ENCODE measurements at regions not wholly inside any gene's neighbourhood (a gene's known extent, or its start where the extent isn't known, plus 50 kb on each side); places are given as distances from the start of the nearest gene placed in this dataset.
"Not testable (repeated sequence)": the region's sequence is repeated elsewhere in the genome, so short reads cannot be mapped to it uniquely, and the experiment has no call there.

GRCh38 chr21:14675774-14676530 lies 129.8 kb upstream of the SAMSN1 start:
- Histone ChIP-seq H3K27ac (ENCODE audit: low read depth, low read length) (no peak overlapping the region), H3K4me1 (ENCODE audit: control insufficient read depth in 1 of 2, insufficient read depth in 2 of 2, low read length in 2 of 2) (peaks cover 10 to 12% of the 10 kb centered on the region in 2 donors), H3K36me3 (ENCODE audit: control insufficient read depth in 1 of 2, insufficient read depth in 2 of 2, low read length in 2 of 2) (no peaks in the 10 kb centered on the region), H3K27me3 (ENCODE audit: control insufficient read depth in 1 of 2, insufficient read depth in 2 of 2, low read length in 2 of 2) (no peaks in the 10 kb centered on the region), H3K4me3 (ENCODE audit: low read depth in 1 of 2, low read length in 2 of 2) (no peak overlapping the region), H3K9me3 (ENCODE audit: control insufficient read depth in 1 of 2, low read length in 2 of 2) (no peaks in the 10 kb centered on the region), H3K9ac (ENCODE audit: low read depth in 1 of 2, low read length in 2 of 2) (no peak overlapping the region)

- Histone ChIP-seq H3K4me3 (ENCODE audit: low read depth in 1 of 2, low read length in 2 of 2) (no peak overlapping the region), H3K4me1 (ENCODE audit: control insufficient read depth in 1 of 2, insufficient read depth in 2 of 2, low read length in 2 of 2) (peaks cover 10 to 12% of the 10 kb centered on the region in 2 donors), H3K9ac (ENCODE audit: low read depth in 1 of 2, low read length in 2 of 2) (no peak overlapping the region), H3K27ac (ENCODE audit: low read depth, low read length) (no peak overlapping the region), H3K27me3 (ENCODE audit: control insufficient read depth in 1 of 2, insufficient read depth in 2 of 2, low read length in 2 of 2) (no peaks in the 10 kb centered on the region), H3K36me3 (ENCODE audit: control insufficient read depth in 1 of 2, insufficient read depth in 2 of 2, low read length in 2 of 2) (no peaks in the 10 kb centered on the region), H3K9me3 (ENCODE audit: control insufficient read depth in 1 of 2, low read length in 2 of 2) (no peaks in the 10 kb centered on the region)
Measured at GRCh38 chr21:14673649-14674048, 127.5 kb upstream of the SAMSN1 start.

- Histone ChIP-seq H3K9me3 (ENCODE audit: control insufficient read depth in 1 of 2, low read length in 2 of 2) (no peaks in the 10 kb centered on the region), H3K27ac (ENCODE audit: low read depth, low read length) (no peak overlapping the region), H3K36me3 (ENCODE audit: control insufficient read depth in 1 of 2, insufficient read depth in 2 of 2, low read length in 2 of 2) (no peaks in the 10 kb centered on the region), H3K27me3 (ENCODE audit: control insufficient read depth in 1 of 2, insufficient read depth in 2 of 2, low read length in 2 of 2) (no peaks in the 10 kb centered on the region), H3K4me1 (ENCODE audit: control insufficient read depth in 1 of 2, insufficient read depth in 2 of 2, low read length in 2 of 2) (peaks cover 6 to 9% of the 10 kb centered on the region in 2 donors), H3K4me3 (ENCODE audit: low read depth in 1 of 2, low read length in 2 of 2) (no peak overlapping the region), H3K9ac (ENCODE audit: low read depth in 1 of 2, low read length in 2 of 2) (no peak overlapping the region)
Measured at GRCh38 chr21:14672466-14672865, 126.4 kb upstream of the SAMSN1 start.

GRCh38 chr21:14670409-14670808 lies 124.3 kb upstream of the SAMSN1 start:
- Histone ChIP-seq H3K27ac (ENCODE audit: low read depth, low read length) (no peak overlapping the region), H3K36me3 (ENCODE audit: control insufficient read depth in 1 of 2, insufficient read depth in 2 of 2, low read length in 2 of 2) (no peaks in the 10 kb centered on the region), H3K4me3 (ENCODE audit: low read depth in 1 of 2, low read length in 2 of 2) (no peak overlapping the region), H3K9ac (ENCODE audit: low read depth in 1 of 2, low read length in 2 of 2) (no peak overlapping the region), H3K4me1 (ENCODE audit: control insufficient read depth in 1 of 2, insufficient read depth in 2 of 2, low read length in 2 of 2) (no peaks in the 10 kb centered on the region), H3K9me3 (ENCODE audit: control insufficient read depth in 1 of 2, low read length in 2 of 2) (no peaks in the 10 kb centered on the region), H3K27me3 (ENCODE audit: control insufficient read depth in 1 of 2, insufficient read depth in 2 of 2, low read length in 2 of 2) (no peaks in the 10 kb centered on the region)

- not testable (repeated sequence) for H3K36me3 ChIP-seq (ENCODE audit: control insufficient read depth in 1 of 2, insufficient read depth in 2 of 2, low read length in 2 of 2); H3K27ac ChIP-seq (ENCODE audit: low read depth, low read length); H3K9ac ChIP-seq (ENCODE audit: low read depth in 1 of 2, low read length in 2 of 2); H3K9me3 ChIP-seq (ENCODE audit: control insufficient read depth in 1 of 2, low read length in 2 of 2); H3K4me1 ChIP-seq (ENCODE audit: control insufficient read depth in 1 of 2, insufficient read depth in 2 of 2, low read length in 2 of 2); H3K4me3 ChIP-seq (ENCODE audit: low read depth in 1 of 2, low read length in 2 of 2); H3K27me3 ChIP-seq (ENCODE audit: control insufficient read depth in 1 of 2, insufficient read depth in 2 of 2, low read length in 2 of 2)
Measured at GRCh38 chr21:14669092-14669491, 123.0 kb upstream of the SAMSN1 start.

- Histone ChIP-seq H3K27me3 (ENCODE audit: control insufficient read depth in 1 of 2, insufficient read depth in 2 of 2, low read length in 2 of 2) (no peaks in the 10 kb centered on the region), H3K4me1 (ENCODE audit: control insufficient read depth in 1 of 2, insufficient read depth in 2 of 2, low read length in 2 of 2) (no peaks in the 10 kb centered on the region), H3K9me3 (ENCODE audit: control insufficient read depth in 1 of 2, low read length in 2 of 2) (no peaks in the 10 kb centered on the region), H3K27ac (ENCODE audit: low read depth, low read length) (no peak overlapping the region), H3K4me3 (ENCODE audit: low read depth in 1 of 2, low read length in 2 of 2) (no peak overlapping the region), H3K36me3 (ENCODE audit: control insufficient read depth in 1 of 2, insufficient read depth in 2 of 2, low read length in 2 of 2) (no peaks in the 10 kb centered on the region), H3K9ac (ENCODE audit: low read depth in 1 of 2, low read length in 2 of 2) (no peak overlapping the region)
Measured at GRCh38 chr21:14657241-14658008, 111.3 kb upstream of the SAMSN1 start.

GRCh38 chr21:14646893-14647292 lies 100.8 kb upstream of the SAMSN1 start:
- Histone ChIP-seq H3K27ac (ENCODE audit: low read depth, low read length) (no peak overlapping the region), H3K36me3 (ENCODE audit: control insufficient read depth in 1 of 2, insufficient read depth in 2 of 2, low read length in 2 of 2) (no peaks in the 10 kb centered on the region), H3K27me3 (ENCODE audit: control insufficient read depth in 1 of 2, insufficient read depth in 2 of 2, low read length in 2 of 2) (no peaks in the 10 kb centered on the region), H3K9ac (ENCODE audit: low read depth in 1 of 2, low read length in 2 of 2) (no peak overlapping the region), H3K9me3 (ENCODE audit: control insufficient read depth in 1 of 2, low read length in 2 of 2) (peaks cover 6 to 7% of the 10 kb centered on the region in 2 donors), H3K4me1 (ENCODE audit: control insufficient read depth in 1 of 2, insufficient read depth in 2 of 2, low read length in 2 of 2) (no peaks in the 10 kb centered on the region), H3K4me3 (ENCODE audit: low read depth in 1 of 2, low read length in 2 of 2) (no peak overlapping the region)

GRCh38 chr21:14645702-14646101 lies 99.6 kb upstream of the SAMSN1 start:
- Histone ChIP-seq H3K36me3 (ENCODE audit: control insufficient read depth in 1 of 2, insufficient read depth in 2 of 2, low read length in 2 of 2) (no peaks in the 10 kb centered on the region), H3K27ac (ENCODE audit: low read depth, low read length) (no peak overlapping the region), H3K9ac (ENCODE audit: low read depth in 1 of 2, low read length in 2 of 2) (no peak overlapping the region), H3K4me1 (ENCODE audit: control insufficient read depth in 1 of 2, insufficient read depth in 2 of 2, low read length in 2 of 2) (no peaks in the 10 kb centered on the region), H3K4me3 (ENCODE audit: low read depth in 1 of 2, low read length in 2 of 2) (no peak overlapping the region), H3K27me3 (ENCODE audit: control insufficient read depth in 1 of 2, insufficient read depth in 2 of 2, low read length in 2 of 2) (no peaks in the 10 kb centered on the region), H3K9me3 (ENCODE audit: control insufficient read depth in 1 of 2, low read length in 2 of 2) (peaks cover 6 to 7% of the 10 kb centered on the region in 2 donors)

- Histone ChIP-seq H3K9me3 (ENCODE audit: control insufficient read depth in 1 of 2, low read length in 2 of 2) (peaks cover 0 to 5% of the 10 kb centered on the region in 2 donors), H3K27ac (ENCODE audit: low read depth, low read length) (no peak overlapping the region), H3K4me1 (ENCODE audit: control insufficient read depth in 1 of 2, insufficient read depth in 2 of 2, low read length in 2 of 2) (no peaks in the 10 kb centered on the region), H3K4me3 (ENCODE audit: low read depth in 1 of 2, low read length in 2 of 2) (no peak overlapping the region), H3K27me3 (ENCODE audit: control insufficient read depth in 1 of 2, insufficient read depth in 2 of 2, low read length in 2 of 2) (no peaks in the 10 kb centered on the region), H3K9ac (ENCODE audit: low read depth in 1 of 2, low read length in 2 of 2) (no peak overlapping the region), H3K36me3 (ENCODE audit: control insufficient read depth in 1 of 2, insufficient read depth in 2 of 2, low read length in 2 of 2) (no peaks in the 10 kb centered on the region)
Measured at GRCh38 chr21:14632359-14632758, 86.2 kb upstream of the SAMSN1 start.

- Histone ChIP-seq H3K27me3 (ENCODE audit: control insufficient read depth in 1 of 2, insufficient read depth in 2 of 2, low read length in 2 of 2) (no peaks in the 10 kb centered on the region), H3K36me3 (ENCODE audit: control insufficient read depth in 1 of 2, insufficient read depth in 2 of 2, low read length in 2 of 2) (no peaks in the 10 kb centered on the region), H3K27ac (ENCODE audit: low read depth, low read length) (no peak overlapping the region), H3K9me3 (ENCODE audit: control insufficient read depth in 1 of 2, low read length in 2 of 2) (peaks cover 0 to 5% of the 10 kb centered on the region in 2 donors), H3K4me3 (ENCODE audit: low read depth in 1 of 2, low read length in 2 of 2) (no peak overlapping the region), H3K4me1 (ENCODE audit: control insufficient read depth in 1 of 2, insufficient read depth in 2 of 2, low read length in 2 of 2) (no peaks in the 10 kb centered on the region), H3K9ac (ENCODE audit: low read depth in 1 of 2, low read length in 2 of 2) (no peak overlapping the region)
Measured at GRCh38 chr21:14630556-14631069, 84.5 kb upstream of the SAMSN1 start.

All from duodenal mucosa (tissue), 2 donors.